ENCODE measurements at regions not wholly inside any gene's neighbourhood (a gene's known extent, or its start where the extent isn't known, plus 50 kb on each side); places are given as distances from the start of the nearest gene placed in this dataset.
"Not testable (repeated sequence)": the region's sequence is repeated elsewhere in the genome, so short reads cannot be mapped to it uniquely, and the experiment has no call there.

DNA sequence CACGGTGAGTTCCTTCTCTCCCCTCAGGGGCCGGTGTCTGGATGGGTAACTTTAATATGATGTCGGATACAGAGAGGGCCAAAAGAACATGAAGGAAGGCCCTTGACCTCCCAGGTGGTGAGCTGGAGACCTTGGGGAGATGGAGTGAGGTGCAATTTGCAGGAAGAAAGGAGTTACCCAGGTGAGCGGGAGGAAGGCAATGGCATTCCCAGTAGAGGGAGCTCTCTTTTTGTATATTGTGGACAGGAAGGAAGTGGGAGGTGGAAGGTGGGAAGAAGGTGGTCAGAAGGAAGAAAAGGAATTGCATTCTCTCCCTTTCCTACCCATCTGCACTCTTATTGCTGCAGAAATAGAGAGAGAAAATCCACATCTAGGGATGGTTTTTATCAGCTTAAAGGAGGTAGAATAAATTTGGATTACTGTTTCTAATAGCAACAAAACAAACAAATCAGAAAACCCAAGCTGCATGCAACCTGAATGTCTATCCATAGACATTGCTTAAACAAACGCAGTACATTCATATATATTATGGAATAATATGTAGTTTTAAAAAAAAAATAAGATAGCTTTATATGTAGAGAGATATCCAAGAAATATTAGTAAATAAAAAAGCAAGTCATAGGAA, 169.0 kb upstream of the TSC22D2 start:
- DNase-seq, result peak; percentile 36

DNA sequence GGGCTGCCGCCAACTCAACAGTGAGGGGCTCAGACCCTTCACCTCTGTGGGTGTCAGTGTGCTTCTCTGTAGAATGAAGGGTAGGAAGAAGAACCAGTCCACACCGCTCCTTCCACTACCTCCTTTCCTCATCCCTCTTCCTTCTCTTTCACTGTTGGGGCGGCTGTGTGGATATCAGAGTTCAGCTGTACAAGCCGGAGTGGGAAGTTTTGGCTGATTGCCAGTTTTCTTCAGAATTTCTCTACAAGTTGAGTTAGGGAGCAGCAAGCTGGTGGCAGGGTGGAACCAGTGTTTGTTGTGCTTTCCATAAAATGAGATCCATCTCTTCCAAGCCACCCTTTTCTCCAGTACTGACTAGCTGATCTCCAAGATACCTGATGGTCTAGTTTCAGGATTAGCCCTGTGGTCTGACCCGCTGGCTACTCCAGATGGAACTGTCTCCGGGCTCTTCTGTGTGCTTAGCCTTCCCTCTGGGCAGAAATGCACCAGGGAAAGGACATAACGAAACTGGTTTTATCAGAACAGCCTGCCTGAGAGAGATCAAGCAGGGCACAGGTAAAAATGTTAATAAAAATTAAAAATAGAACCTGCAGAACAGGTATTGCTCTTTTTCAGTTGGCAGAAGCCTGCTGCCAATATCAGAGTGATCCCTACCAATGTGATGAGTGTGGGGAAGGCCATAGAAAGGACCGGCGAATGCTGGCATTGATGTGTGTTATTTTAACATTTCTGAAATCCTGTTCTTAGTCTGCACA, 169.9 kb upstream of the TSC22D2 start:
- DNase-seq, result no peak

DNA sequence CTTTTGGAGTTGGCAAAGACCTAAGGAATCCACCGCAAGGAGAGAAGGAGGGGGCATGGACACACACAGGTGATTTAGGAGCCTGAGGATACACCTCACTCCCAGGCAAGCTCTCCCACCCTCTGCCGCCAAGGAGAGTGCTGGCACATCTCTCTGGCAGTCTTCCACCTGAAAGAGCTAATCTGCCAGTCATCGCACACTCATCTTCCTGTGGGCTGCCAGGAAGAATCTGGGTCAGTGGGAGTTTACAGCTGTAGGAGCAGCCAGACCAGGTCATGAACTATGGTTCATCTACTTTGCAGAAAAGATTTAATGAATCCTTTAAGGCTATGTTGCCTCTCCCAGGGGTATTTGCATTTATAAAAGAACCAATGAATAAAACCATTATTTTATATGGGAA, 170.6 kb upstream of the TSC22D2 start:
- no peak for DNase-seq

DNA sequence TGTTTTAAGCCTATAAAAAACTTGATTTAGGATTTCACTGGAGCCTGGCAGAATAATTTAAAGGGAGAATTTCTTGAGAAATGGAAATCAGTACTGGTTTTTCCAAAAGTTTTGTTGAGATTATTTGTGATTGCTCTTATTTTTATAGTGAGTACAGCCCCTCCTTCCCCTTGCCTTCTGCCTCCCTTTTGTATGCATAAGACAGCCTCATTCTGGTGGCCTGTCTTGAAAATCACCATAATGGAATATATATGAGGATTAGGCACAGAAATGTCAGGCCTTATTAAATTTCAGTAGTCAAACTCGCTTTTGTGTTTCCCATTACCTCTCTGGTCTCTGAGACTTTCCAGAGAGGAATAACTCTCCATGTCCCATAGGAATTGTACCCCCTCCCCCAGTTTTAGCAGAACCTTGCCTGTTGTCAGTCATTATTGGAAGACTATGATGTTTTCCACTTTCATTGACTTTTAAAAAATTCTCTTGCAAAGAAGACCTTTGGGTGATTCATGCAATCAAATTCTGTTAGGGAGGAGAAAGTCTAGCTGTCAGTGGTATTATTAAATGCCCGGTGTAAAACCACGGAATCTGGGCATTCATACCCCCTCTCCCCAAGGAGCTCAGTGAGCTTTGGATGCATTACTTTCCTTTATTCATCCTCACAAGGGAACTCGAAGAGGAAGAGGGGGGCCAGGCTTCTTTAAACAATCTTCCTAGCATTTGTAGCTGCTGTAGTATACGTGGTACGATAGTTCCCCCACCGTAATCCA, 171.6 kb upstream of the TSC22D2 start:
- no peak for DNase-seq

DNA sequence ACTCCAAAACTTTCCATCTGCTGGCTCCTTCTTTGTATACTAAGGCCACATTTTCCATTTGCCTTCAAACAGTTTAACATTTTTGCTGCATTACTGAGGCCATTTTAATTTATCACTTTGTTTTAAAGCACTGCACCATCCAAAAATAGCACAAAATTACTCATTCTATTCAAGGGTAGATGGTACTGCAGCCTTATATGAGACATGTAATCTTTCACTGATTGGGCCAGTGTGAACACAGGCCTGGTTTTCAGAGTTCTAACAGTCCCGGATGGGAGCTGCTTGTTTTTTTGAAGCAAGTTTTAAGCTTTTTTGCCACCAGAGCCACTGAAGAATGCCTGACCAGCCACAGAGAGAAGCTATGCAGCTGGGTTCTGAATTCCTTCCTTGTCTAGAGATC, 172.3 kb upstream of the TSC22D2 start:
- DNase-seq, result no peak

DNA sequence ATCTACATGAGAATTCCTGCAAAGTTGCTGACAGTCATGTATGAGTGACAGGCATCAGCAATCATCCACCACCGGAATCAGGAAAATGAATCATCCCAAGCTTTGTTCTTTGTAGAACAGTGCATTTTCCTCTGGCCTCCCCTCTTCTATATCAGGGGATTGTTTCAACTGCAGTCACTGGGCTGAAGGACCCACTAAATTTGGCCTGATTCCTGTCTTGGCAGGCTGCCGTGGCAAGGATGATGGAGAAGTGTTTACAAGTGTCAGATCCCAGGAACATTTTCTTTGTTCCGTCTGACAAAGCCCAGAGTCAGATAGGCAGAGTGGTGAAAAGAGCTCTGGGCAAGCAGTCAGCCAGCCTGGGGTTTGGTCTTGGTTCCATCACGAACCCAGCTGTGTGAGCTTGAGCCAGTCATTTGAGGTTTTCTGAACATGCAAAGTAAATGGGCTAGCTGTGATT, 175.1 kb upstream of the TSC22D2 start:
- no peak for DNase-seq

DNA sequence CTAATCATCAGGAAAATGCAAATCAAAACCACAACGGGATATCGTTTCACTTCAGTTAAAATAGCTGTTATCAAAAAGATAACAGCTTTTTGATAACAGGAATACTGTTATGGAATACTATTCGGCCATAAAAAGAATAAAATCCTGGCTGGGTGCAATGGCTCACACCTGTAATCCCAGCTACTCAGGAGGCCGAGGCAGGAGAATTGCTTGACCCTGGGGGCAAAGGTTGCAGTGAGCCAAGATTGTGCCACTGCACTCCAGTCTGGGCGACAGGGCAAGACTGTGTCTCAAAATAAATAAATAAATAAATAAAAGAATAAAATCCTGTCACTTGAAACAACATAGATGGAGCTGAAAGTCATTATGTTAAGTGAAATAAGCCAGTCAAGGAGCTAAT, 178.1 kb upstream of the TSC22D2 start:
- no peak for DNase-seq

DNA sequence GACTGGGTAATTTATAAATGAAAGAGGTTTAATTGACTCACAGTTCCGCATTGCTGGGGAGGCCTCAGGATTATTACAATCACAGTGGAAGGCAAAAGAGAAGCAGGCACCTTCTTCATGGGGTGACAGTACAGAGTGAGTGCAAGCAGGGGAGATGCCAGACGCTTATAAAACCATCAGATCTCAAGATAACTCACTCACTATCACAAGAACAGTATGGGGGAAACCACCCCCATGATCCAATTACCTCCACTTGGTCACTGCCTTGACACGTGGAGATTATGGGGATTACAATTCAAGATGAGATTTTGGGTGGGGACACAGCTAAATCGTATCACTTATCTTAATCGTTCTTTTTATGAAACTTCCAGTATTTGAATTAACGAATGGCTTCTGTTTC, 179.5 kb upstream of the TSC22D2 start:
- DNase-seq, result not testable (repeated sequence)

DNA sequence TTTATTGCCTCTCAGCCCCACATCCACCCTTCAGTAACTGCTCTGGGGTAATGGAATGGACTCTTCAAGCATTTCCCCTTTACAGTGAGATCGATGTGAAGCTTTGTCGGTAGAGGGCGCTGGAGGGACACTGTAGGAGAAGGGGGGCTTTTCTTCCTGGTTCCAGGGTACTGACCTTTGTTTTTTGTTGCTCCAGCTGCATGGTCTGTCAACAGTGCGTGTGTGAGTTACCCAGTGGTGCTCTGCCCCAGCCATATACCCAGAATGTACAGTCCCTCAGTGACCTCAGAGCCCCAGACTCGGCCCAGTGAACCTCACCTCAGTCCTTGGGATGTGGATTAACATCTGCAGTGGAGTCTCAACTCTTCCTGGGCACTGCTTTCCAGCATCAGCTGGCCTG, 180.3 kb upstream of the TSC22D2 start:
- DNase-seq, result peak; percentile 41

DNA sequence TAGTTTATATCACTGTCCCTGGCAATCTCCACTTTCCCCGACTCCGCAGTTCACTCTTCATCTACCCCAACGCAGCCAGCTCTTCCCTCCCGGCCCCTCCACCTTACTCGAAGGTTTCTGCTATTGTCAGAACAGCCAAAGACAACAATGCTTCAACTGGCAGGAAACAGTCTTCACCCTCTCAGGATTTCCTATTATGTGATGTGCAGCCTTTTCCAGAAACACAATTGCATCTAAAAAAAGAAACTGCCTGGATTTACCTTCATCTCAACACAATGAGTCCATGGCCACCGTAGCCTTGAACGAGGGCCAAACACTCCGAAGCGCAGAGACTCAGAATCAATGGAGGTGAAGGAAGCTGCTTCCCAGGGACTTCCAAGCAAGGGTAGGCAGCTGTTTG, 182.1 kb upstream of the TSC22D2 start:
- no peak for DNase-seq

DNA sequence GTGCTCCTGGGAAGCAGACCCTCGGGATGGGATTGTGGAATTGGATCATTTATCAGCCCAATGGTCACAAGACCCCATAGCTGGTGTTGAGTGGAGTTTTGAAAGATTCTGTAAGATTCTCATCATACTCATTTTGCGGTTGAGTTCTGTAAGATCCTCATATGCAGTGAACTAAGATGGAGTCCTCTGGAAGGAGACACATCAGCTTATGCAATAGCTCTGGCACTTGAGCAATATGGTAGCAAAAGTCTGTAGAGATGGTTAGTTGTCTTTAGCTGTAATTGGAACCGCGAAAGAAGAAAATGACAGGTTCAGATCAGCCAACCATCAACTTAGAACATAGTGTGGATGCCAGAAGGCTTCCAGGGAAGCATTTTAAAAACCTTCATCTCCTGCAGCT, 184.5 kb upstream of the TSC22D2 start:
- no peak for DNase-seq

DNA sequence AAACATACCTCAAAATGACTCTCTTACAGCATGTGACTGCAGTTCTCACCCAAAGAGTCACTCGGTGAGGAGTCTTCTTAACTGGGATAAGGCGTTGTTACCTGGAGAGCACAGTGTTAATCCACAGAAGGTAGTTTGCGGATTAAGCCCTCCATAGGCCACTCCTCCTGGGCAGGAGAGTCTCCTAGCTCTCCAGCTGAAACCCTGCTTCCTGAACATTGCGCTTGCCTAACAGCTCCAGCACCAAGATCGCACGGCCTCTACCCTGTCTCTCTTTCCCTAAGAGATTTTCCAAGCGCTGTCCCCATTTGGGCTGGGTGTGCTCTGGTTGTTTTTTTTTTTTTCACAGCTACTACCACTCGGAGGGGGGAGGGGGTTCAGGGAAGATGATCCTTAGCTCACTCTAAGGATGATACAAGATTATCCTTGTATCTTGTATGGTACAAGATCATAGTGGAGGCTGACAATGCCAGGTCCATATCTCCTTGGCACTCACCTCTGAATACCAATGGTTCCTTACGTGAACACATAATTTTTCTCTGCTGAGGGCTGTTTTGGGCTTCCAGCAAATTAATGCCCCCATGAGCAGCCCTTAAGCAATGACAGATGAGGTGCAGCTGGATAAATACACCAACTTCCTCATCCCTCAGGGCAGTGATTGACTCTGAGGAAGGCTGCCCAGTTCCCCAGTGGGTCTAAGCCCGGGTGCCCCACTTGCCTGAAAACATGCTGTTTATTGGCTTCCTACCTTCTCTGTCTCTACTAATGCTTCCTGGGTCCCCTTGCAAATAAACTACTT, 185.2 kb upstream of the TSC22D2 start:
- no peak for DNase-seq

DNA sequence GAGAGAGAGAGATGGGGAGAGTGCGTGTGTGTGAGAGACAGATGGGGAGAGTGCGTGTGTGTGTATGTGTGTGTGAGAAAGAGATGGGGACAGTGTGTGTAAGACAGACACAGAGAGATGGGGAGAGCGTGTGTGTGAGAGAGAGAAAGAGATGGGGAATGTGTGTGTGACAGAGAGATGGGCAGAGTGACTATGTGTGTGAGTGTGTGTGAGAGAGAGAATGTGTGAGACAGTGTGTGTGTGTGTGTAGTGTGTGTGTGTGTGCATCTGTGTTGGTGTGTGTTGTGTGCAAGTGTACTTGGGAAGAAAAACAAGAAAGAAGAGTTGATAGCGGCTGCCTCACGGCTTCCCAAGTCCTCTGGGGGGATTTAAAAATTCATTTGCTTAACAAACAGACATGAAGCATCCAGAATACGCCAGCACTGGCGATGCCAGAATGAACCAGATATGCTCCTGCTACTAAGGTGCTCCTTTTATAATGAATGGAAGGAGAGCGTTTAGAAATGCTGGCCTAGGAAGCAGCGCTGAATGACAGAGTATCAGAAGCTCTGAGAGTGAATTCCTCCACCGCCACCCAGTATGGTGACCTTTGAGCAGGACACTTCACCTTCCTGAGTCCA, 186.1 kb upstream of the TSC22D2 start:
- DNase-seq, result no peak

DNA sequence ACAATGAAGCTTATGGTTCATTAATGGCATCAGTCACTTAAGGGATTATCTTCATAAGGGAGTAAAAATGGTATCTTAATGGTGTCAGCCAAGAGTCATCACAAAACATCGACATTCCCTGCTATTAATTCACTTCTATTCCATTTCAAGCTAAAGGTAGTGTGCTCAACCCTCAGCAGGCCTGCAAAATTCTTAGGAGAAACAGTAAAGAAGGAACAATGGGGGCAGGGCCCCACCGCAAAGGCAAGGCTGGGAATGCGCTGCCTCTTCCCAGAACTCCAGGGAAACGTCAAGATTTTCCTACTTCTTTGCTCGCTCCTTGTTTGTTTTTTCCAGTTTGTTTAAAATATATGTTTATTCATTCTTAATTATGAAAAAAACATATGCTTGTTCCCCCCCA, 187.3 kb upstream of the TSC22D2 start:
- no peak for DNase-seq

DNA sequence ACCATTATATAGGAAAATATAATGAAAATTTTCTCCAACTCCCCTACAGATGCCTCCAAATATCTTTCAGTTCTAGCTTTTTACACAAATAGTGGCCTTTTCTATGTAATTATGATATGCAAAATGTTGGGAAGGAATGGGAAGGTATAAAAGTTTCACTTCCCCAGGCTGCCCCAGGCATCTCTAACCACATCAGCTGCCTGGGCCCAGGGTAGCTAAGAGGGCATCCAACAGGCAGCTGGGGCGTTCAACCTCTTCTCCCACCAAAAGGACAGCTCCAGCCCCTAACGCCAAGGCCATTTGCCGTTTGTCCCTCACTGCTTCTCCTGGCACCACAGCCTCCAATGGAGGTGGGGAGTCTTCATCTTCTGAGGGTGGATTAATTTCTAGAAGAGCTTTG, 188.1 kb upstream of the TSC22D2 start:
- DNase-seq, result no peak

DNA sequence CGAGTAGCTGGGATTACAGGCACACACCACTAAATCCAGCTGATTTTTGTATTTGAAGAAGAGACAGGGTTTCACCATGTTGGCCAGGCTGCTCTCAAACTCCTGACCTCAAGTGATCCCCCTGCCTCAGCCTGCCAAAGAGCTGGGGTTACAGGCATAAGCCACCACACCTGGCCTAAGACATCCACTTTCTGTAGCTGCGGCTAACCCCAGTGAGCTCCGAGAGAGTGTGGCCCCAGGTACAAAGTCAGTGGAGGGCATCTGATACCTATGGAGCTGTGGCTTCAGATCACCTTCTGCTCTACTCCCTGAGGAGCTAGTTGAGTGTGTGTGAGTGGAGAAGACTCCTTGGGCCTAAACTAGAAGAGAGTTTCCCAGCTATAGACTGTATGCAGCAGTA, 189.3 kb upstream of the TSC22D2 start:
- DNase-seq, result no peak

DNA sequence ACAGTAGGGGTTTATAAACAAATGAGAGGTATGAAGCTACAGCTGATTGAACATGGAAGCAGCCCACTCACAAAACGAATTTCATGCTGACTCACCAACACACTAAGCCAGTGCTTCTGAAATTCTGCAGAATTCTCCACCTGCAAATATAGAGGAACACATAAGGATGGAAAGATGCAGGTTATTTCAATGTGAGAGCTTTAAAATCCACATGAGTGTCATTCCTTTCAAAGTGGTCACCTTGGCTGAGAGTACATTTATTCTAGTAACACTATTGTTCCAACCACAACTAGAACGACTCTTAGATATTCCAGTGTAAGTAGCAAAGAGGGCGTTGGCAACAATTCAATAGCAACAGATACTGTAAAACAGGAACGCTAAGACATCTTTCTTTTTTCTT, 189.9 kb upstream of the TSC22D2 start:
- no peak for DNase-seq

DNA sequence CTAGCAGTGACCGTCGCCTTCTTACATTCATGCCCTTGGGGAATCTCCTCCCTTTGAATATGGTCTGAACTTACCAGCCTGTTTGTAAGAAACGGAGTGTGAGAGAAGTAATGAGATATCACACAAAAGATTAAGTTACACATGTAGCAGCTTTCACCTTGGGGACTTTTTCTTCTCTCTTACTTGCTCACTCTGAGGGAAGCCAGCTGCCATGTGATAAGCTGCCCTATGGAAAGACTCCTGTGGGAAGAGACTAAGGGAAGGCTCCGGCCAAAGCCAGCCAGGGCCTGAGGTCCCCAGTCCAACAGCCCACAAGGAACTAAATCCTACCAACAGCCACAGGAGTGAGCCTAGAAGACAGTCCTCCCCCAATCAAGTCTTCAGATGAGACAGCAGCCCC, 190.4 kb upstream of the TSC22D2 start:
- peak; percentile 17 for DNase-seq

DNA sequence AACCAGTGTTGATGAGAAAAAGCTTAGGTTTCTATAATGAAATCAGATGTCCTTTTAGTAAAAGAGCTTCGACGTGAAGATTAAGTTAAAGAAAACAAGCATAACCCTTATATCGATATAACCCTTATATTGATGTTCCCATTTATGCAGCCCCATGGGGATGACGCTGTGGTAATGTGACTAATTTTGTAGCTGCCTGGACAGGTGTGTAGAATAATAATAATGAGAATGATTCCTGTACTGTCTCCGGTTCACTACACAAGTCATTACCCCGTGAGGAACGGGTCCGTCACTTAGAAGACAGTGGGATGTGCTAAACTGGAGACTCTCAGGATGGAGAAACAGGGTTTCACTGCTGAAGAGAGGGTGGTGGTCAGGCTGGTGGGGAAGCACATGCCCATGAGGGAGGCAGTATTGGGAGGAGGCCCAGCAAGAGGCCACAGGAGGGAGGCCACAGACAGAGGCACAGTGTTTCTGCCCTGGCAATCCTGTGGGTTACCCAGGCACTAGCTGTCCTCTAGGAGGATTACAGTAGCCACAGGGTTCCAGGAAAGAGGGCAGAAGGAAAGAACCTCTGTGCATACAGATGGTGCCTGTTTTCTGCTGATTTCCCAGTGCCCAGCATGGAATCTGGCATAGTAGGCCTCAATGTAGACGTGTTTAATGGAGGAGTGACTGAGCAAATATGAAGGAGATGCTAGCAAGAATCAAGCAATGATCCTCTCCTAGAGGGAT, 191.1 kb upstream of the TSC22D2 start:
- DNase-seq, result no peak

DNA sequence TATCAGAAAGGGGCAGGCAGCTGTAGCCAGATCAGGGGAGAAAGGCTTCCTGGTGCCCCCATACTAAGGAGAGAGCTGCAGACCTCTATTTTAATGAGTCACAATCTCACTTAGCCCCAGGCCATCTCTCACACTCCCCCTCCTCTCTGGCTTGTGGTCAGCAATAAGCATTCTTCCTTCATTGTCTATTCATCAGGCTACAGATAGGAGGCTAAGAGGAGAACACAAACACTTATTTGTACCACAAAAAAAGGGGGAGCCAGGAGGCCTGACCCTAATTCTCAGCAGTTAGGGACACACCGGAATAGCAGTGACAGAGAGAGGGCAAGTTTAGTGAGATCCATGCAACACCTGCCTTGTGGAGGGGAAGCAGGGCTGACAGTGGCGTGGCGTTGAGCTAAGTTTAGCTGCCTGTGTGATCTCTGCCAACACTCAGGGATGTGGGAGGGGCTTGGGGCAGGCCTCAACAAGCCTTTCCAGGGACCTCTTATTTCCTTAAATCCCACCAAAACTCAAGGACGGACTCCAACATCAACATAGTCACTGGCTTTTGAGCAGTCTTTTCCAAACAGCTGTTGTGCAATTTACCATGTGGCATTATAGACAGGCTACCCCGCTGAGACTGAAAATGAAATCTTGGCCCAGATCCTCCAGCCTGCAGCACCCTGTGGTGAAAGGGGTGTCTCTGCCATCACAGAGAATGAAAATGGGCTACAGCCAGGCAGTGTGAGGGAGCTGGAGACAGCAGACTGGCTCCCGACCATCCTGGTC, 191.9 kb upstream of the TSC22D2 start:
- peak; percentile 94 for DNase-seq

DNA sequence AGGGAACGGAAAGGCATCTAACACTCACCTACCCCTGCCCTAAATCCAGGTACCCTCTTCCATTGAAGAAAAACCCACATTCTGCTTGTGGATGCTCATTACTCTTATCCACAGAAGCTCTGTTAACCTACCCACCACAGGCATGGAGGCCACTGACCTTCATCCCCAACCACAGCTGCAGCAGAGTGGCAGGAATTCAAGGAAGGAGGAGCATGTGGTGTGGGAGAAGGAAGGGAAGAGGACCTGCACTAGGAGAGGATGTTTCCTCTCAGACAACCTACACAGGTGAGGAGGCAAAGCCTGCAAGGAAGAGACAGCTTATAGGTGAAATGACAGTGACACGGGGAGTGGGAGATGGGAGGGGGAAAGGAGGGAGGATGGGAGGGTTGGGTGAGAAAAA, 192.5 kb upstream of the TSC22D2 start:
- DNase-seq, result no peak
